ENCODE measurements at regions not wholly inside any gene's neighbourhood (a gene's known extent, or its start where the extent isn't known, plus 50 kb on each side); places are given as distances from the start of the nearest gene placed in this dataset.

- no peak for TF ChIP-seq CTCF (IDR thresholded peaks at IDR 0.05)
- Histone ChIP-seq H3K9me3 (no peaks in the 10 kb centered on the region), H3K4me3 (no peak overlapping the region), H3K27ac (no peak overlapping the region), H3K27me3 (peaks cover 0 to 4% of the 10 kb centered on the region in 2 donors), H3K4me1 (peaks cover 0 to 42% (median 12%) of the 10 kb centered on the region in 4 donors), H3K36me3 (no peaks in the 10 kb centered on the region)
- intact Hi-C loops (cut with DNase I; ENCODE audit: low total_unique reads): no loop called here
- DNase-seq: no peak
Measured at GRCh38 chr1:47557066-47557465, 119.2 kb downstream of the FOXD2 start.

- Histone ChIP-seq H3K36me3 (no peaks in the 10 kb centered on the region), H3K4me1 (peaks cover 0 to 61% (median 29%) of the 10 kb centered on the region in 4 donors), H3K9me3 (no peaks in the 10 kb centered on the region), H3K4me3 (peak overlapping the region; percentile 16 to 24), H3K27ac (peak overlapping the region in 1 of 2 donors; percentile 34), H3K27me3 (no peaks in the 10 kb centered on the region)
- intact Hi-C loops (cut with DNase I; ENCODE audit: low total_unique reads): no loop called here
- DNase-seq: no peak
- TF ChIP-seq CTCF (IDR thresholded peaks at IDR 0.05): no peak
Measured at GRCh38 chr1:47558601-47559593, 121.1 kb downstream of the FOXD2 start.

GRCh38 chr1:47559944-47560695 lies 122.3 kb downstream of the FOXD2 start:
- Histone ChIP-seq H3K4me1 (peaks cover 0 to 67% (median 32%) of the 10 kb centered on the region in 4 donors), H3K36me3 (no peaks in the 10 kb centered on the region), H3K9me3 (no peaks in the 10 kb centered on the region), H3K27ac (no peak overlapping the region), H3K27me3 (no peaks in the 10 kb centered on the region), H3K4me3 (no peak overlapping the region)
- intact Hi-C loops (cut with DNase I; ENCODE audit: low total_unique reads): no loop called here
- DNase-seq: no peak
- no peak for TF ChIP-seq CTCF (IDR thresholded peaks at IDR 0.05)

- no peaks in the 10 kb centered on the region for H3K9me3 ChIP-seq
- H3K36me3 ChIP-seq: no peaks in the 10 kb centered on the region
- TF ChIP-seq CTCF (IDR thresholded peaks at IDR 0.05): no peak
- H3K4me1 ChIP-seq: peaks cover 0 to 53% (median 31%) of the 10 kb centered on the region in 4 donors
- H3K27ac ChIP-seq: peak overlapping the region in 1 of 2 donors; percentile 64
- no peaks in the 10 kb centered on the region for H3K27me3 ChIP-seq
- H3K4me3 ChIP-seq: no peak overlapping the region
- DNase-seq: no peak
- intact Hi-C loops (cut with DNase I; ENCODE audit: low total_unique reads): no loop called here
Measured at GRCh38 chr1:47561523-47562007, 123.7 kb downstream of the FOXD2 start.

- no peaks in the 10 kb centered on the region for H3K27me3 ChIP-seq
Measured at GRCh38 chr1:47562147-47562546, 124.3 kb downstream of the FOXD2 start.

More at GRCh38 chr1:47562147-47562546, 124.3 kb downstream of the FOXD2 start:
- H3K36me3 ChIP-seq: no peaks in the 10 kb centered on the region
- DNase-seq: no peak
- H3K9me3 ChIP-seq: no peaks in the 10 kb centered on the region
- H3K4me3 ChIP-seq: no peak overlapping the region
- H3K4me1 ChIP-seq: peaks cover 0 to 52% (median 31%) of the 10 kb centered on the region in 4 donors
- H3K27ac ChIP-seq: peak overlapping the region; percentile 64
- intact Hi-C loops (cut with DNase I; ENCODE audit: low total_unique reads): no loop called here
- TF ChIP-seq CTCF (IDR thresholded peaks at IDR 0.05): no peak
